IMR-90 (cell line): ENCODE measurements at regions not wholly inside any gene's neighbourhood (a gene's known extent, or its start where the extent isn't known, plus 50 kb on each side); places are given as distances from the start of the nearest gene placed in this dataset.

Source experiments
- ATAC-seq: fragments of 200-7000 bp; cut with Tn5 transposase; 2 replicates; pipeline ENCODE4 v1.9.1; 2020; ENCODE audit warnings: low read depth, mild to moderate bottlenecking, moderate library complexity
- BruUV-seq: library from RNA; stranded (reverse); fragments of 400-500 nt; replicated peaks from 2 replicates; lab custom pipeline; 2021; lab: Mats Ljungman, UMichigan
- CTCF ChIA-PET: fragments of 300-600 bp; formaldehyde crosslinking; extraction: SDS; loops from one replicate; lab custom pipeline; 2021; ENCODE audit warnings: antibody characterized with exemption; lab: Yijun Ruan, JAX
- POLR2A ChIA-PET: fragments of 300-600 bp; sonication (Branson Sonifier 250); formaldehyde crosslinking; loops from one replicate; lab custom pipeline; 2022; ENCODE audit warnings: antibody characterized with exemption; ENCODE audit not compliant: unreplicated experiment; lab: Charles Lee
- DNase-seq: peaks from one replicate; pipeline ENCODE4 v3.0.0; 2013
- H2AFZ ChIP-seq: replicated peaks from 2 replicates; pipeline ENCODE3; 2013; ENCODE audit warnings: low read length, mild to moderate bottlenecking; ENCODE audit not compliant: poor library complexity
- H2AK5ac ChIP-seq: 2 replicates; pipeline ENCODE4 v1.6.1; 2013; ENCODE audit warnings: low read depth, low read length, inconsistent platforms
- H2AK9ac ChIP-seq: replicated peaks from 2 replicates; pipeline ENCODE3; 2013; ENCODE audit warnings: mild to moderate bottlenecking, low read depth, low read length, moderate library complexity; ENCODE audit not compliant: poor library complexity
- H2BK120ac ChIP-seq: 2 replicates; pipeline ENCODE4 v1.6.1; 2013; ENCODE audit warnings: low read depth, low read length, inconsistent platforms
- H2BK15ac ChIP-seq: 3 replicates; pipeline ENCODE4 v1.6.1; 2013; ENCODE audit warnings: low read depth, low read length, inconsistent platforms
- H2BK20ac ChIP-seq: 2 replicates; pipeline ENCODE4 v1.6.1; 2013; ENCODE audit warnings: low read depth, mild to moderate bottlenecking, inconsistent platforms, low read length, moderate library complexity
- H2BK5ac ChIP-seq: 2 replicates; pipeline ENCODE4 v1.6.1; 2013; ENCODE audit warnings: mild to moderate bottlenecking, low read depth, low read length, inconsistent platforms; ENCODE audit not compliant: poor library complexity, severe bottlenecking
- H3K14ac ChIP-seq: replicated peaks from 2 replicates; pipeline ENCODE4 v1.6.1; 2013; ENCODE audit warnings: low read depth, low read length, inconsistent platforms
- H3K18ac ChIP-seq: 2 replicates; pipeline ENCODE4 v1.6.1; 2013; ENCODE audit warnings: low read depth, low read length, control low read depth
- H3K23ac ChIP-seq: 2 replicates; pipeline ENCODE4 v1.6.1; 2013; ENCODE audit warnings: low read depth, low read length, inconsistent platforms
- H3K27ac ChIP-seq: 2 replicates; pipeline ENCODE4 v1.5.1; 2013; ENCODE audit warnings: mild to moderate bottlenecking, control low read depth, low read length; ENCODE audit not compliant: insufficient read depth
- H3K27me3 ChIP-seq: 2 replicates; pipeline ENCODE4 v1.6.1; 2013; ENCODE audit warnings: low read length; ENCODE audit not compliant: control insufficient read depth, insufficient read depth
- H3K36me3 ChIP-seq: 2 replicates; pipeline ENCODE4 v1.6.1; 2013; ENCODE audit warnings: low read length, mixed read lengths; ENCODE audit not compliant: control insufficient read depth, insufficient read depth
- H3K4ac ChIP-seq: 2 replicates; pipeline ENCODE4 v1.6.1; 2013; ENCODE audit warnings: low read depth, low read length, inconsistent platforms
- H3K4me1 ChIP-seq: 2 replicates; pipeline ENCODE4 v1.6.1; 2013; ENCODE audit warnings: low read length, mixed read lengths; ENCODE audit not compliant: control insufficient read depth, insufficient read depth
- H3K4me2 ChIP-seq: 2 replicates; pipeline ENCODE4 v1.6.1; 2013; ENCODE audit warnings: low read depth, mild to moderate bottlenecking, control low read depth, low read length, moderate library complexity
- H3K4me3 ChIP-seq: 2 replicates; pipeline ENCODE4 v1.5.1; 2013; ENCODE audit warnings: low read depth, mild to moderate bottlenecking, control low read depth, low read length, moderate library complexity; ENCODE audit not compliant: insufficient read depth
- H3K56ac ChIP-seq: 2 replicates; pipeline ENCODE4 v1.6.1; 2013; ENCODE audit warnings: low read length, inconsistent platforms; ENCODE audit not compliant: insufficient read depth; ENCODE audit errors: extremely low read depth
- H3K79me1 ChIP-seq, 2 experiments: 2 replicates each; pipeline ENCODE4 v1.6.1; 2013; ENCODE audit warnings: low read length in 2 of 2, inconsistent platforms in 1 of 2, low read depth in 1 of 2
- H3K9ac ChIP-seq: 2 replicates; pipeline ENCODE4 v1.6.1; 2013; ENCODE audit warnings: low read depth, low read length, control low read depth
- H3K9me1 ChIP-seq: 2 replicates; pipeline ENCODE4 v1.6.1; 2013; ENCODE audit warnings: low read length, inconsistent platforms; ENCODE audit not compliant: insufficient read depth
- H3K9me3 ChIP-seq: 2 replicates; pipeline ENCODE4 v1.6.1; 2013; ENCODE audit warnings: low read length; ENCODE audit not compliant: control insufficient read depth, insufficient read depth
- H4K20me1 ChIP-seq: 2 replicates; pipeline ENCODE4 v1.6.1; 2013; ENCODE audit warnings: low read length, inconsistent platforms; ENCODE audit not compliant: insufficient read depth
- H4K5ac ChIP-seq: 2 replicates; pipeline ENCODE4 v1.6.1; 2013; ENCODE audit warnings: mild to moderate bottlenecking, low read depth, low read length, control low read depth
- H4K8ac ChIP-seq, 2 experiments: 2 replicates each; pipeline ENCODE4 v1.6.1; 2013; ENCODE audit warnings: low read depth in 2 of 2, low read length in 2 of 2, control low read depth in 1 of 2, inconsistent platforms in 1 of 2
- H4K91ac ChIP-seq: 2 replicates; pipeline ENCODE4 v1.6.1; 2013; ENCODE audit warnings: low read depth, low read length, inconsistent platforms; ENCODE audit not compliant: insufficient read depth
- BHLHE40 ChIP-seq: fragments of 150-350 bp; IDR thresholded peaks from 2 replicates; pipeline ENCODE4 v1.6.1; 2016; ENCODE audit warnings: mild to moderate bottlenecking, low read depth, low read length
- CEBPB ChIP-seq: IDR thresholded peaks from 2 replicates; pipeline ENCODE4 v1.6.1; 2012; ENCODE audit warnings: low read depth, low read length, improper control_type of control experiment
- CTCF ChIP-seq: conservative IDR thresholded peaks from 2 replicates; pipeline ENCODE4 v1.5.1; 2012; ENCODE audit warnings: mild to moderate bottlenecking, low read depth, low read length, improper control_type of control experiment
- ELK1 ChIP-seq: fragments of 150-350 bp; IDR thresholded peaks from 2 replicates; pipeline ENCODE4 v1.6.1; 2016; ENCODE audit warnings: low read depth, mild to moderate bottlenecking, low read length, moderate library complexity, borderline replicate concordance
- MAFK ChIP-seq: IDR thresholded peaks from 2 replicates; pipeline ENCODE4 v1.6.1; 2012; ENCODE audit warnings: low read depth, low read length, improper control_type of control experiment
- NFE2L2 ChIP-seq: fragments of 150-350 bp; IDR thresholded peaks from 2 replicates; pipeline ENCODE4 v1.6.1; 2016; ENCODE audit warnings: low read depth, mild to moderate bottlenecking, low read length
- RCOR1 ChIP-seq: IDR thresholded peaks from 2 replicates; pipeline ENCODE4 v1.6.1; 2012; ENCODE audit warnings: mild to moderate bottlenecking, low read length, improper control_type of control experiment; ENCODE audit not compliant: insufficient replicate concordance
- SMC3 ChIP-seq: fragments of 150-350 bp; IDR thresholded peaks from 2 replicates; pipeline ENCODE4 v1.6.1; 2016; ENCODE audit warnings: low read depth, mild to moderate bottlenecking, antibody characterized with exemption, low read length, moderate library complexity
- WGBS, 2 experiments: methylation state at CpG; one replicate each; pipeline versions ENCODE4 v1.1.5 to v1.1.7; 2013; ENCODE audit warnings: missing lambda C conversion rate in 2 of 2; ENCODE audit not compliant: insufficient read length in 1 of 2; ENCODE audit errors: extremely low coverage in 2 of 2; 5-methylcytosine and 5-hydroxymethylcytosine counted together
- dilution Hi-C: fragments of 300-500 bp; cut with HindIII; formaldehyde crosslinking; loops from one replicate; pipeline ENCODE4 v1.14.3; 2018; ENCODE audit warnings: low sequenced_read_pairs; ENCODE audit not compliant: unreplicated experiment
- in situ Hi-C: fragments of 300-500 bp; cut with MboI; formaldehyde crosslinking; loops from 3 replicates; pipeline ENCODE4 v1.14.3; 2019; ENCODE audit warnings: low sequenced_read_pairs, inconsistent platforms, mixed read lengths
- intact Hi-C: fragments of 100-400 bp; cut with micrococcal nuclease; formaldehyde crosslinking; loops from 2 replicates; pipeline ENCODE4 v1.10.0; 2022

GRCh38 chr2:192697880-192698279 is 503.1 kb upstream of the TMEFF2 start:
- H3K18ac ChIP-seq: no peak overlapping the region
- no peak overlapping the region for H3K56ac ChIP-seq
- H2BK5ac ChIP-seq: no peak overlapping the region
- no peak for ATAC-seq
- H3K14ac ChIP-seq: no peak overlapping the region
- no TSS peak for BruUV-seq
- no peak overlapping the region for H3K23ac ChIP-seq
- no peaks in the 10 kb centered on the region for H3K36me3 ChIP-seq
- no peak overlapping the region for H4K5ac ChIP-seq
- ChIA-PET POLR2A (no interaction called here), CTCF (no interaction called here)
- H3K4ac ChIP-seq: no peak overlapping the region
- H2AFZ ChIP-seq: no peak overlapping the region
- no peak overlapping the region for H4K91ac ChIP-seq
- no peaks in the 10 kb centered on the region for H3K4me1 ChIP-seq
- no peak overlapping the region for H3K4me2 ChIP-seq
- no peak overlapping the region for H2BK15ac ChIP-seq
- no peak overlapping the region for H2AK5ac ChIP-seq
- no peak overlapping the region for H3K27ac ChIP-seq
- TF ChIP-seq RCOR1: no peak
- TF ChIP-seq SMC3: no peak
- TF ChIP-seq CEBPB: peak; percentile 17; the same call in 1 of the 2 replicates
- no peak for TF ChIP-seq ELK1
- no peak for TF ChIP-seq MAFK
- TF ChIP-seq BHLHE40: no peak
- TF ChIP-seq CTCF: no peak
- TF ChIP-seq NFE2L2: no peak
- no peak overlapping the region for H4K8ac ChIP-seq
- H3K4me3 ChIP-seq: no peak overlapping the region
- no peak for DNase-seq
- H3K9me3 ChIP-seq: no peaks in the 10 kb centered on the region; the same call in 1 of the 2 replicates
- no peak overlapping the region for H2AK9ac ChIP-seq
- H4K20me1 ChIP-seq: no peaks in the 10 kb centered on the region
- H3K79me1 ChIP-seq: no peaks in the 10 kb centered on the region
- intact Hi-C loops: no loop called here
- no peak overlapping the region for H2BK20ac ChIP-seq
- in situ Hi-C loops: no loop called here
- dilution Hi-C loops: no loop called here
- H2BK120ac ChIP-seq: no peak overlapping the region
- WGBS, 2 experiments: no CpG with 5 or more reads among the region's 5 CpGs
- H3K9ac ChIP-seq: no peak overlapping the region
- no peaks in the 10 kb centered on the region for H3K27me3 ChIP-seq
- no peaks in the 10 kb centered on the region for H3K9me1 ChIP-seq
